DND-41 (cell line): ENCODE measurements at regions not wholly inside any gene's neighbourhood (a gene's known extent, or its start where the extent isn't known, plus 50 kb on each side); places are given as distances from the start of the nearest gene placed in this dataset.

Experiments
- ATAC-seq: fragments of 200-7000 bp; cut with Tn5 transposase; 3 replicates; pipeline ENCODE4 v1.9.1; 2021; ENCODE audit warnings: low read depth; ENCODE audit not compliant: insufficient read depth
- DNase-seq: peaks from one replicate; pipeline ENCODE4 v3.0.0-alpha.2; 2020
- H2AFZ ChIP-seq: 2 replicates; pipeline ENCODE4 v1.6.0; 2012; ENCODE audit warnings: low read depth, low read length
- H3K27ac ChIP-seq: 2 replicates; pipeline ENCODE4 v1.5.1; 2012; ENCODE audit warnings: low read length, inconsistent platforms
- H3K27me3 ChIP-seq: fragments of 200-600 bp; sonication (generic); 2 replicates; pipeline ENCODE4 v1.6.0; 2012; ENCODE audit warnings: low read length, mild to moderate bottlenecking, inconsistent platforms; ENCODE audit not compliant: insufficient read depth, poor library complexity
- H3K36me3 ChIP-seq: 2 replicates; pipeline ENCODE4 v1.5.1; 2012; ENCODE audit warnings: low read length, inconsistent platforms; ENCODE audit not compliant: insufficient read depth
- H3K4me1 ChIP-seq: 2 replicates; pipeline ENCODE4 v1.5.1; 2012; ENCODE audit warnings: mild to moderate bottlenecking, low read length; ENCODE audit not compliant: insufficient read depth
- H3K4me2 ChIP-seq: 2 replicates; pipeline ENCODE4 v1.6.0; 2012; ENCODE audit warnings: mild to moderate bottlenecking, moderate library complexity, low read length, inconsistent platforms; ENCODE audit not compliant: insufficient read depth
- H3K4me3 ChIP-seq, 2 experiments: fragments of 200-600 bp in 1 of 2; shearing (Covaris generic) in 1 of 2; 2 replicates each; pipeline ENCODE4 v1.5.1; 2012 to 2016; ENCODE audit warnings: inconsistent platforms in 2 of 2, low read length in 2 of 2, mild to moderate bottlenecking in 2 of 2, low read depth in 1 of 2, moderate library complexity in 1 of 2
- H3K79me2 ChIP-seq: 2 replicates; pipeline ENCODE4 v1.6.0; 2012; ENCODE audit warnings: low read length, inconsistent platforms; ENCODE audit not compliant: insufficient read depth
- H3K9ac ChIP-seq: 2 replicates; pipeline ENCODE4 v1.6.0; 2012; ENCODE audit warnings: low read depth, mild to moderate bottlenecking, inconsistent platforms, low read length, moderate library complexity
- H3K9me3 ChIP-seq: 2 replicates; pipeline ENCODE4 v1.5.1; 2012; ENCODE audit warnings: low read length, moderate library complexity, mild to moderate bottlenecking, inconsistent platforms; ENCODE audit not compliant: insufficient read depth, severe bottlenecking
- H4K20me1 ChIP-seq: 2 replicates; pipeline ENCODE4 v1.6.0; 2012; ENCODE audit warnings: low read length; ENCODE audit not compliant: insufficient read depth
- CTCF ChIP-seq: IDR thresholded peaks from 2 replicates; pipeline ENCODE4 v1.5.1; 2012; ENCODE audit warnings: borderline replicate concordance, low read length, moderate library complexity, mild to moderate bottlenecking; ENCODE audit not compliant: poor library complexity, severe bottlenecking; ENCODE audit errors: extremely low read depth
- EZH2 ChIP-seq: IDR thresholded peaks from 3 replicates; pipeline ENCODE4 v1.6.1; 2012; ENCODE audit warnings: borderline replicate concordance, low read depth, mild to moderate bottlenecking, moderate library complexity, low read length, inconsistent platforms; ENCODE audit not compliant: severe bottlenecking

- ATAC-seq (no peak), DNase-seq (no peak)
- H4K20me1 ChIP-seq = no peaks in the 10 kb centered on the region
- no peaks in the 10 kb centered on the region for H3K27me3 ChIP-seq
- no peak overlapping the region for H3K27ac ChIP-seq
- TF ChIP-seq EZH2 = no peak
- no peak for TF ChIP-seq CTCF
- H2AFZ ChIP-seq = no peak overlapping the region
- no peaks in the 10 kb centered on the region for H3K36me3 ChIP-seq
- H3K4me1 ChIP-seq = no peaks in the 10 kb centered on the region
- H3K9me3 ChIP-seq = no peaks in the 10 kb centered on the region
- no peak overlapping the region for H3K4me3 ChIP-seq
- no peak overlapping the region for H3K9ac ChIP-seq
- no peak overlapping the region for H3K4me2 ChIP-seq
- H3K79me2 ChIP-seq = no peaks in the 10 kb centered on the region
Measured at GRCh38 chr4:11514003-11514402, 85.3 kb upstream of the HS3ST1 start.

GRCh38 chr4:11512871-11513270 lies 84.2 kb upstream of the HS3ST1 start:
- Histone ChIP-seq H2AFZ (no peak overlapping the region), H3K4me2 (no peak overlapping the region), H4K20me1 (no peaks in the 10 kb centered on the region), H3K4me3 (no peak overlapping the region), H3K27ac (no peak overlapping the region), H3K36me3 (no peaks in the 10 kb centered on the region), H3K9me3 (no peaks in the 10 kb centered on the region), H3K4me1 (no peaks in the 10 kb centered on the region), H3K9ac (no peak overlapping the region), H3K27me3 (no peaks in the 10 kb centered on the region), H3K79me2 (no peaks in the 10 kb centered on the region)
- TF ChIP-seq CTCF = no peak
- TF ChIP-seq EZH2 = no peak
- no peak for ATAC-seq
- DNase-seq = no peak

- TF ChIP-seq EZH2 (no peak), CTCF (no peak)
- Histone ChIP-seq H3K36me3 (no peaks in the 10 kb centered on the region), H4K20me1 (no peaks in the 10 kb centered on the region), H3K79me2 (no peaks in the 10 kb centered on the region), H3K9ac (no peak overlapping the region), H3K27me3 (no peaks in the 10 kb centered on the region), H3K4me3 (no peak overlapping the region), H3K27ac (no peak overlapping the region), H2AFZ (no peak overlapping the region), H3K9me3 (no peaks in the 10 kb centered on the region), H3K4me2 (no peak overlapping the region), H3K4me1 (no peaks in the 10 kb centered on the region)
- ATAC-seq = no peak
- no peak for DNase-seq
Measured at GRCh38 chr4:11511321-11511720, 82.6 kb upstream of the HS3ST1 start.

GRCh38 chr4:11507920-11508319 lies 79.2 kb upstream of the HS3ST1 start:
- H3K4me2 ChIP-seq = no peak overlapping the region
- no peak for TF ChIP-seq EZH2
- no peak for TF ChIP-seq CTCF

More at GRCh38 chr4:11507920-11508319, 79.2 kb upstream of the HS3ST1 start:
- no peak for ATAC-seq
- DNase-seq = no peak
- H4K20me1 ChIP-seq = no peaks in the 10 kb centered on the region
- no peak overlapping the region for H3K4me3 ChIP-seq
- H3K4me1 ChIP-seq = no peaks in the 10 kb centered on the region
- no peak overlapping the region for H3K9ac ChIP-seq
- no peaks in the 10 kb centered on the region for H3K79me2 ChIP-seq
- no peak overlapping the region for H2AFZ ChIP-seq
- H3K27me3 ChIP-seq = no peaks in the 10 kb centered on the region
- no peaks in the 10 kb centered on the region for H3K9me3 ChIP-seq
- H3K27ac ChIP-seq = no peak overlapping the region
- H3K36me3 ChIP-seq = no peaks in the 10 kb centered on the region
